Neural progenitor cell (in vitro differentiated cells): ENCODE measurements at regions not wholly inside any gene's neighbourhood (a gene's known extent, or its start where the extent isn't known, plus 50 kb on each side); places are given as distances from the start of the nearest gene placed in this dataset.

Experiments used
- EZH2 ChIP-seq: fragments of 200-600 bp; sonication (generic); IDR thresholded peaks from 2 replicates; pipeline ENCODE4 v1.6.1; 2017; ENCODE audit warnings: antibody characterized with exemption, mild to moderate bottlenecking, moderate library complexity
- TF ChIP-seq, protein P1 (sequence below): fragments of 200-600 bp; sonication (generic); IDR thresholded peaks from 2 replicates; pipeline ENCODE4 v1.5.1; 2017; ENCODE audit warnings: antibody characterized with exemption, mild to moderate bottlenecking

DNA sequence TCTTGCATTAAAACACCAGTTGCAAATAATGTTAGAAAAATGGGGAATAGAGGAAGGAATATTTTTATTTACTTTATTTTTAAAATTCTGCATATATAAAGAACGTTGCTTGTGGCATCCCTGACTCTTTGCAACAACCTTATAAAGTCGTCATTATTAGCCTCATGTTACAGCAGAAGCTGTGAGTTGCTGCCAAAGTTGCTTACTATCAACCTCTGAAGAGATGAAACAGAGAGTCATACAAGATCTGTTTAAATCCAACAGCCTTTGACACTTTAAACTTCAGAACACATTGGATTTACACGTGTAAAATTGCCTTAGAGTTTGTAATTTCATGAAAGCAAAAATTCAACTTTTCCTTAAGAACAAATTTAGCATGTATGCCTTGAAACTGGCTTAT is 221.9 kb downstream of the MRPL39 start:
- TF ChIP-seq, protein P1, sequence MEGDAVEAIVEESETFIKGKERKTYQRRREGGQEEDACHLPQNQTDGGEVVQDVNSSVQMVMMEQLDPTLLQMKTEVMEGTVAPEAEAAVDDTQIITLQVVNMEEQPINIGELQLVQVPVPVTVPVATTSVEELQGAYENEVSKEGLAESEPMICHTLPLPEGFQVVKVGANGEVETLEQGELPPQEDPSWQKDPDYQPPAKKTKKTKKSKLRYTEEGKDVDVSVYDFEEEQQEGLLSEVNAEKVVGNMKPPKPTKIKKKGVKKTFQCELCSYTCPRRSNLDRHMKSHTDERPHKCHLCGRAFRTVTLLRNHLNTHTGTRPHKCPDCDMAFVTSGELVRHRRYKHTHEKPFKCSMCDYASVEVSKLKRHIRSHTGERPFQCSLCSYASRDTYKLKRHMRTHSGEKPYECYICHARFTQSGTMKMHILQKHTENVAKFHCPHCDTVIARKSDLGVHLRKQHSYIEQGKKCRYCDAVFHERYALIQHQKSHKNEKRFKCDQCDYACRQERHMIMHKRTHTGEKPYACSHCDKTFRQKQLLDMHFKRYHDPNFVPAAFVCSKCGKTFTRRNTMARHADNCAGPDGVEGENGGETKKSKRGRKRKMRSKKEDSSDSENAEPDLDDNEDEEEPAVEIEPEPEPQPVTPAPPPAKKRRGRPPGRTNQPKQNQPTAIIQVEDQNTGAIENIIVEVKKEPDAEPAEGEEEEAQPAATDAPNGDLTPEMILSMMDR: no peak
- no peak for TF ChIP-seq EZH2
